ENCODE measurements at regions not wholly inside any gene's neighbourhood (a gene's known extent, or its start where the extent isn't known, plus 50 kb on each side); places are given as distances from the start of the nearest gene placed in this dataset.
A peak's percentile ranks its signal among the peaks of the same experiment; 100 is the strongest.
"Not testable (repeated sequence)": the region's sequence is repeated elsewhere in the genome, so short reads cannot be mapped to it uniquely, and the experiment has no call there.

- no peak for DNase-seq
Measured at GRCh38 chr3:177889161-177889560, 647.1 kb upstream of the KCNMB2 start.

GRCh38 chr3:177889652-177890358 lies 646.4 kb upstream of the KCNMB2 start:
- DNase-seq, result no peak

- DNase-seq, result no peak
Measured at GRCh38 chr3:177890359-177890683, 645.9 kb upstream of the KCNMB2 start.

- DNase-seq, result not testable (repeated sequence)
Measured at GRCh38 chr3:177891569-177891968, 644.7 kb upstream of the KCNMB2 start.

GRCh38 chr3:177893331-177893730 lies 642.9 kb upstream of the KCNMB2 start:
- DNase-seq, result no peak

- DNase-seq, result no peak
Measured at GRCh38 chr3:177894081-177894728, 642.0 kb upstream of the KCNMB2 start.

GRCh38 chr3:177898185-177898584 lies 638.1 kb upstream of the KCNMB2 start:
- no peak for DNase-seq

GRCh38 chr3:177899275-177900067 lies 636.8 kb upstream of the KCNMB2 start:
- DNase-seq, result no peak

GRCh38 chr3:177902876-177903275 lies 633.4 kb upstream of the KCNMB2 start:
- no peak for DNase-seq

GRCh38 chr3:177904621-177905020 lies 631.6 kb upstream of the KCNMB2 start:
- DNase-seq, result no peak

- DNase-seq, result no peak
Measured at GRCh38 chr3:177905173-177906125, 630.8 kb upstream of the KCNMB2 start.

- no peak for DNase-seq
Measured at GRCh38 chr3:177906126-177906511, 630.1 kb upstream of the KCNMB2 start.

GRCh38 chr3:177906578-177907229 lies 629.5 kb upstream of the KCNMB2 start:
- no peak for DNase-seq

GRCh38 chr3:177909530-177909929 lies 626.7 kb upstream of the KCNMB2 start:
- DNase-seq, result not testable (repeated sequence)

- no peak for DNase-seq
Measured at GRCh38 chr3:177914224-177914623, 622.0 kb upstream of the KCNMB2 start.

- no peak for DNase-seq
Measured at GRCh38 chr3:177916461-177916860, 619.8 kb upstream of the KCNMB2 start.

- DNase-seq, result no peak
Measured at GRCh38 chr3:177917234-177917861, 618.9 kb upstream of the KCNMB2 start.

- DNase-seq, result no peak
Measured at GRCh38 chr3:177921153-177921552, 615.1 kb upstream of the KCNMB2 start.

- DNase-seq, result no peak
Measured at GRCh38 chr3:177924261-177924660, 612.0 kb upstream of the KCNMB2 start.

- peak; percentile 68 for DNase-seq
Measured at GRCh38 chr3:177928172-177928873, 607.9 kb upstream of the KCNMB2 start.

GRCh38 chr3:177929310-177929709 lies 606.9 kb upstream of the KCNMB2 start:
- DNase-seq, result no peak
